ENCODE measurements at regions not wholly inside any gene's neighbourhood (a gene's known extent, or its start where the extent isn't known, plus 50 kb on each side); places are given as distances from the start of the nearest gene placed in this dataset.

- ChIA-PET CTCF (interaction anchor here (0.7 kb wide), 1 partner anchor 46 kb away, joined by 3 read pairs; no protein-coding TSS in a partner anchor), POLR2A (no interaction called here)
- TF ChIP-seq CTCF (IDR thresholded peaks at IDR 0.05; ENCODE audit: insufficient read depth, low read depth, low read length), result no peak
- DNase-seq (ENCODE audit: low read depth), result no peak
- Histone ChIP-seq H3K4me3 (ENCODE audit: low read depth, low read length) (no peak overlapping the region), H3K36me3 (ENCODE audit: control insufficient read depth, insufficient read depth, low read length) (no peaks in the 10 kb centered on the region), H3K27me3 (ENCODE audit: control insufficient read depth, insufficient read depth, low read length) (no peaks in the 10 kb centered on the region)
Measured at GRCh38 chr12:18171571-18171970, 81.6 kb upstream of the RERGL start.

- POLR2A ChIA-PET, result no interaction called here
- CTCF ChIA-PET, result no interaction called here
- TF ChIP-seq CTCF (IDR thresholded peaks at IDR 0.05; ENCODE audit: insufficient read depth, low read depth, low read length), result no peak
- DNase-seq (ENCODE audit: low read depth), result no peak
- Histone ChIP-seq H3K36me3 (ENCODE audit: control insufficient read depth, insufficient read depth, low read length) (no peaks in the 10 kb centered on the region), H3K4me3 (ENCODE audit: low read depth, low read length) (no peak overlapping the region), H3K27me3 (ENCODE audit: control insufficient read depth, insufficient read depth, low read length) (no peaks in the 10 kb centered on the region)
Measured at GRCh38 chr12:18168016-18168415, 78.0 kb upstream of the RERGL start.

DNA sequence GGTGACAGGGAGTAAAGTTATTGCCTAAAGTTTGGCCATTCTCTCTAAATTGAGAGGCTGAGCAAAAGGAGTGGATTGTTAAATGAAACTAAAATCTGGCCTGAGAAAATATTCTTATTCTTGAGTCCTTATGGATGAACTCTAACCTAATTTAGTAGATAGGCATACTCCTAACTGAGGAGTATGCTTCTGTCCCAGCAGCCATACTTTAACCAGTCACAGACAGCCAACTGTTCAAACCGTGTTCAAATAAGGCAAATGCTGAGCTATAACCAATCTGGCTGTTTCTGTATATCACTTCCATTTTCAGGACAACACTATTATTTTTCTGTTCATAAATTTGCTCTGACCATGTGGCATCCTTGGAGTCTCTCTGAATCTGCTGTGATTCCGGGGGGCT, 75.9 kb upstream of the RERGL start:
- POLR2A ChIA-PET, result no interaction called here
- CTCF ChIA-PET, result no interaction called here

DNA sequence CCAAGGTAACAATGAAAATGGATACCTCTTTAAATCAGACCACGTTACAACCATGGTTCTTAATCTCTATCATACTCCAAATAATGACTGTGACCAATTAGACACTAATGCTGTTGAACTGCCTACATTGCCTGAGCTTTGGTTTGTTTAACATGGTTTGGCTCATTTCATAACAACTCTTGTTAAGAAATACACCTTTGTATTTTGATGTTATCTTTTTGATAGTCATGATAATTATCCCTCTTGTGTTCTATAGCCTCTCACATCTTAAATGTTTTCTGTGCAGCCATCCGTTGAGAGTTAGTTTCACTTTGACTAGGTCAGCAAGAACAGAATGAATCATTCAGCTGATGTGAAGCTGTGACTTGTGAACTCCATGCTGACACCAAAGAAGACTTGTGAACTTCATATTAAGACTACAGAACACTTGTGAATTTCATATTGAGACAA, 75.5 kb upstream of the RERGL start:
- DNase-seq (ENCODE audit: low read depth), result no peak
- TF ChIP-seq CTCF (IDR thresholded peaks at IDR 0.05; ENCODE audit: insufficient read depth, low read depth, low read length), result no peak
- CTCF ChIA-PET, result no interaction called here
- Histone ChIP-seq H3K4me3 (ENCODE audit: low read depth, low read length) (no peak overlapping the region), H3K27me3 (ENCODE audit: control insufficient read depth, insufficient read depth, low read length) (no peaks in the 10 kb centered on the region), H3K36me3 (ENCODE audit: control insufficient read depth, insufficient read depth, low read length) (no peaks in the 10 kb centered on the region)
- POLR2A ChIA-PET, result no interaction called here

More for the DNA sequence above, 75.9 kb upstream of the RERGL start:
- no peaks in the 10 kb centered on the region for H3K36me3 ChIP-seq (ENCODE audit: control insufficient read depth, insufficient read depth, low read length)
- no peak for TF ChIP-seq CTCF (IDR thresholded peaks at IDR 0.05; ENCODE audit: insufficient read depth, low read depth, low read length)
- no peak for DNase-seq (ENCODE audit: low read depth)
- no peak overlapping the region for H3K4me3 ChIP-seq (ENCODE audit: low read depth, low read length)
- no peaks in the 10 kb centered on the region for H3K27me3 ChIP-seq (ENCODE audit: control insufficient read depth, insufficient read depth, low read length)

GRCh38 chr12:18160901-18161300, 70.9 kb upstream of the RERGL start:
- ChIA-PET CTCF (no interaction called here), POLR2A (no interaction called here)
- Histone ChIP-seq H3K36me3 (ENCODE audit: control insufficient read depth, insufficient read depth, low read length) (no peaks in the 10 kb centered on the region), H3K27me3 (ENCODE audit: control insufficient read depth, insufficient read depth, low read length) (no peaks in the 10 kb centered on the region), H3K4me3 (ENCODE audit: low read depth, low read length) (no peak overlapping the region)
- no peak for DNase-seq (ENCODE audit: low read depth)
- no peak for TF ChIP-seq CTCF (IDR thresholded peaks at IDR 0.05; ENCODE audit: insufficient read depth, low read depth, low read length)

All from BJ (cell line).